Medulla oblongata (tissue), 1 donor: ENCODE measurements at regions not wholly inside any gene's neighbourhood (a gene's known extent, or its start where the extent isn't known, plus 50 kb on each side); places are given as distances from the start of the nearest gene placed in this dataset.
"Not testable (repeated sequence)": the region's sequence is repeated elsewhere in the genome, so short reads cannot be mapped to it uniquely, and the experiment has no call there.

Experiments used
- DNase-seq: peaks from one replicate; pipeline ENCODE4 v3.0.0-alpha.2; 2015; ENCODE audit errors: extremely low spot score

DNA sequence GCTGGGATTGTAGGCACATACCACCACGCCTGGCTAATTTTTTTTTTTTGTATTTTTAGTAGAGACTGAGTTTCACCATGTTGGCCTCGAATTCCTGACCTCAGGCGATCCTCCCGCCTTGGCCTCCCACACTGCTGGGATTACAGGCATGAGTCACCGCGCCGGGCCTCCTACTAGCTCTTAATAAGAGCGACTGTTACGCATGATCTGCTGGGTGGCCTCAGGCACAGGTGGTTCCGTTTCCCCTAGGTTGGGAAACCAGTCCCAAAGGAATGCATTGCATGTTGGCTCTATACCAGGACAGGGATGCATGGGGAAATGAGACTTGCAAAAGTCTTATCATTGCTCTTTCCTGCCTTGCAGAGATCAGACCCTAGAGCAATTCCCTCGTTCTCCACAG, 184.7 kb upstream of the PPP1R26 start:
- no peak for DNase-seq

DNA sequence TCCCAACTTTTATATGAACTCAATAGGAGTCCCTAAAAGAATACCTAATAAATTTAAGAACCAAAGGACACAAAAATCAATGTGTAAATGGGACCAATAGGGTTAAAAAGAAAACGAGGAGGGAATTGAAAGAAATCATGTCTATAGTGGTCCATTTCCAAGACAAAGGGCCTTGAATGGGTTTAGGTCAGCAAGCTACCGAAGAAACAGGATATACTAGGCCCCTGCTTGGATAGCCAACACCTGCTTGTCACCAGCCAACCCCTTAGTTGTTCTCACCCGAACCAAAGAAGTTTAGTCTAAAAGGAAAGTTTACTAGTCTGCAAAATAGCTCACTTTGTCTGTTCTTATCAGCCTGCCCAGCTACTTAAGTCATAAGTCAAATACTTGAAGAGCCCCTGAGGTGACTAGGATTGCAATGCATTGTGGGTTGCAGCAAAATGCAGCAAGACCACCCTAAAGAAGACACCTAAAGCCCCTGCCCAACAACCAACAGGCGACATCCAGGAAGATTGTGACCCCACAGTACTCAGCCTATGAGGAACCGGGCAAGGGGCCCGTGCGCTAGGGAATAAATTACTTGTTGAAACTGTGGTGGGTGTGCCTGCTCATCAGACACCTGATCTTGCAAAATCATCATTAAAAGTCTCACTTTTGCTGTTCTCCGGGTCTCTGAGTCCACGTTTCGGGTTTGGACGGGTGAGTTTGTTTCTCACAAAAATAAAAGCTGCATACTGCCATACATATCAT, 183.9 kb upstream of the PPP1R26 start:
- no peak for DNase-seq

DNA sequence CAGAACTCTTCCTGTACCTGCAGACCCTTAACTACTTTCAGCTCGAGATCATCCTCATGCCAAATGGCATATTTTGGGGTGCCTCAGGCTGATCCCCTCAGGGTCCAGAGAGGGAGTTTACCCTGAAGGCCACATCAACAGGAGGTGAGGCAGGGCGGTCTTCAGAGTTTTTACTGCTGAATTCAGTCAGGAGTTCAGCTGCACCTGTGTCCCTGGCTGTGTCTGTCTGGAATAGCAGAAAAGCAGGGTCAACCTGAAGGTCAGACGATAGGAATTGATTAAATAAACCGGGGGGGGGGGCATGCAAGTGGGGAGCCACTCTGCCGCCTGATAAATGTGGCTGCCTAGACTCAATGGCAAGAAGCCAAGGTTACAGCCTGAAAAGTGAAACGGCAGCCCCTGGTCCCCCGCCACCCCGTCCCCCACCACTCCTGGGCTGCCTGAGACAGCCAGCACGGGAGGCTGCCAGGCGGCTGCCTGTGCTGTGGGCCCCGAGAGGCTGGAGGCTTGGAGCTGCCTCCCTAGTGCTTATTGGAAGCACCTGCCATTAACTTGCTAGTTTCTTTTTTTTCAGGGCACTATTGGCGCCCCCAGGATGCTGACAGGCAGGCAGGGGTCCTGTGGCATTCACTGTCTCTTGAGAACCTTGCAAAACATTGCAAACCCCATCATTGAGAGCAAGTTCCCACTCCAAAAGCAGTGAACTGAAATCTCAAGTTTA, 182.7 kb upstream of the PPP1R26 start:
- no peak for DNase-seq

DNA sequence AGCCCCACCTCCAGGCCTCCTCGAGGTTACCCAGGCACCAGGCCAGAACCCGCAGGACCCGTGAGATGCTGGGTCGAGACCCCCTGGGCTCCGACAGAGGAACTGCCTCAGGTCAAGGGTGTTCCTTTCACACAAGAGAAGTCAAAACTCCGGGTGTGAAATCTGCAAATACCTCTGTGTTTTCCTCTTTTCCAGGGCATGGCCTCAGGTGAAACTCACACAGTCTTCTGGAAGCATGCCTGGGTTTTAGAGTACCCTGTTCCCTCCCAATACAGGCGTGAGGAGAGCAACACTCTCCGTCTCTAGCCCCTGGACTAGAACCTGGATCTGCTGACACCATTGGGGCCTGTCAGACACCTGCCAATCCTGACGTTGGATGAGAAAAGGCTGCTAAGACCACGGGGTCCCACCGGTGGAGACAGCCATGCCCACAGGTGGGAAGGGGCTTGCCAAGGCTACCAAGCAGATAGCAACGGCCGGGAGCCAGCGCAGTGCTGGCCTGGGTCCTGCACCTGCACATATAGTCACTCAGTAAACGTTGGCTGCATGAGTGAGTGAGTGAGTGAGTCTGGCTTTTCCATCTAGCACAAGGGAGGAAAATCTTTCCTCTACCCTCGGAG, 182.0 kb upstream of the PPP1R26 start:
- DNase-seq: no peak

DNA sequence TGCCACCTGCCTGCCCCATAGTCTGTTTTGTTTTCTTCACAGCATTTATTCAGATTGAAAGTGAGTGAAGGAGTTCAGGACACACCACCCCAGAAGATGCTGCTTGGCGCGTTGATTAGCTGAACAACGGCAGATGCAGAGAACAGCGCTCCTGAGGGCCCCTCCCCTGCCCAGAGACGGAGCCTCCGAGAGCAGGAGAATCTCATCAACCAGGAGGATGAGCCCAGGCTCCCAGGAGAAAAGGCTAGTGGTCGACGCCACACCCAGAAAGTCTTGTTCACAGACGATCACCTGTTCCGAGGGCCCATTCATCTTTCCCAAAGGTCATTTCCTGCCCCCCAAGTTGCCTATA, 180.4 kb upstream of the PPP1R26 start:
- no peak for DNase-seq

DNA sequence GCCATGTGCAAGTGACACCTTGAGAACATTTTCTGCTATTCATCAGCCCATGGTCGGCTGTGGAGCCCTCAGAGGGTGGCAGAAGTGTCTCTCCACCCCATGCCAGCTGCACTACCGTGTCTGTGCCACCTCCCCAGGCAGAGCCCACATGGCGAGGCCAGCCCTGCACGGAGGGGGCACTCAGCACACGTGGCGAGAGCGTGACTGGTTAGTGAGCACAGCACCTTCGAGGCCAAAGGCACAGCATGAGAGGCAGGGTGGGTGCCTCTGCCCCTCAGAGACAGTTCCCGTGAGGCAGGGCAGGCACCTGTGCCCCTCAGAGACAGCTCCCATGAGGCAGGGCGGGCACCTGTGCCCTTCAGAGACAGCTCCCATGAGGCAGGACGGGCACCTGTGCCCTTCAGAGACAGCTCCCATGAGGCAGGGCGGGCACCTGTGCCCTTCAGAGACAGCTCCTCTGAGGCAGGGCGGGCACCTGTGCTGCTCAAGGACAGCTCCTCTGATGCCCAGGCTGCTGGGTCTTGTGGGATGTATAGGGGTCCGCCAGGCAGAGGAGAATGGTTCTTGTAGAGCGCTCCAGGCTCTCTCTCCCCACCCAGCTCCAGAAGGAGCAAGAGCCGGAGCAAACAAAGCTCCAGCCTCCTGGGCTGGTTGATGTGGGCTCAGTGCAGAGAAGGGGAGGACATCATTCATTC, 179.8 kb upstream of the PPP1R26 start:
- no peak for DNase-seq

DNA sequence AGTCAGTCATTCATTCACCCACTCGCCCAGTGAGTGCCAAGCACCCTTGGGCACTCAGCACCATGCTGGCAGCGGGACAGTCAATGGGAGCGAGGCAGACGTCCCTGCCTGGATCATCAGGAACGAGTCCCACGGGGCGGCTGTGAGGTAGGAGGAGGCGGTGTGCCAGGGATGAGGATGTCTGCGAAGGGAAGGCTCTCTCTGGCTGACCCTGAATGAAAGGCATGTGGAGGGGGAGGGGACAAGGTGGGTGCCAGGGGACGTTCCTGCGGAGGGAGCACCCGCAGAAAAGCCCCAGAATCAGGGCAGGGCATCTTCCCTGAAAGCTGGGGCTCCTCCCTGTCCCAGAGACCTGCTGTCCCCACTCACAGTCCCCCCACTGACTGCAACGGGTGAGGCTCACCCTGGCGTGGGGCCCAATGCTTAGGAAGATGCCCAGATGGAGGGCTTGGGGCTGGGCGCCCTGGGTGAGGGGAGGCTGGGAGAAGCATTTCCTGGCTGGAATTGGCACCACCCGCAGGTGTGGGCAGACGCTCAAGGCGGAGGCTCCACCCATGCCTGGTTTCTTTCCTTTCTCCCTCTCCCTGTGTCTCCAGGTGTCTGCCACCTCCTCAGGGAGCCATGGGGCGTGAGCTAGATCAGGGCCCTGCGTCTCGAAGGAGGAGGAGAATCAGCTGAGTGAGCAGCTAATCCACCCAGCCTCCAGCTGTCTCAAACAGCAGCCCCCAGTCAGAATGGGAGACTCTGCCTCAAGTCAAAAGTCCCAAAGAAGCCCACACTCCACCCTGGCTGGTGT, 179.0 kb upstream of the PPP1R26 start:
- DNase-seq: no peak

DNA sequence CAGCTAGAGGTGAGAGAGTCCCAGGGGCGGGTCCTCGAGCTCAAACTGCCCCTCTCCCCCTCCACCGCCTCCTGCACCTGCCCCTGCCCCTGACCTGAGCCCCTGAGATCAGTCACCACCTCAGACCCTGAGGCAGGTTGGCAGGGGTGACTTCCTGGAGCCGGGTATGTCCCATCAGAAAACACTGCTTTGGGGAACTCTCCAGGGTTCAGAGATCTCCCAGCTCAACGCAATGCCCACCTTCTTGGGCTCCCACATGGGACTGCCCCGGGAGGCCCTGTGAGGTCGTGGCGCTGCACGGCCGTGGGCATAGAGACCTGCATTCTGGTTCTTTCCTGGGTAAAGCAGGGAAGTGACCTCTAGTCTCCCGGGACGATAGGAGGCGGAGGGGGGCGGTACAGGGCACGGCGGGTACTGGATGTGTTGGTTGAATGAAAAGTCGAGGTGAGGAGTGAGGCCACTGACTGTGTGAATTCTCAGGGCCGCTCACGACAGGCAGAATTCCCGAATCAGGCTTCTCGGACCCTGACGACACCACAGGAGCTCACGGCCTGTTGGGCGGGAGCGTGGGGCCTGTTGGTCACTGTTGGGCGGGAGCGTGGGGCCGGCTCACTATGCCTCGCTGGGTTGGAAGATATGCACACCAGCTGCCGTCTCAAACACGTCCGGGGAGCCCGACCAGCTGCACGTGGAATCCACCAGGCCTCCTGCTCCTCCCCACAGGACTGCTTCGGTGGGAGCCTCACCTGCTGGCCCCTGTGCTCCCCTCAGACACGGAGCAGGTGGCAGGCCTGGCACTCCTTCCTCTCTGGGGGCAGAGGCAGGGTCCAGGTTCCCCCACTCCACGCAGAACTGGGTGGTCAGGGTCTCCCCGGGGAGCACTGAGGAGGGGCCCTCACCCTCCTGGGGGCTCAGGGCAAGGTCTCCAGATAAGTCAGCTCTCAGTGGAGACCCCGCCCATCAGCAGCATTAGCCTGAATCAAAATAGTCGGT, 178.0 kb upstream of the PPP1R26 start:
- no peak for DNase-seq

DNA sequence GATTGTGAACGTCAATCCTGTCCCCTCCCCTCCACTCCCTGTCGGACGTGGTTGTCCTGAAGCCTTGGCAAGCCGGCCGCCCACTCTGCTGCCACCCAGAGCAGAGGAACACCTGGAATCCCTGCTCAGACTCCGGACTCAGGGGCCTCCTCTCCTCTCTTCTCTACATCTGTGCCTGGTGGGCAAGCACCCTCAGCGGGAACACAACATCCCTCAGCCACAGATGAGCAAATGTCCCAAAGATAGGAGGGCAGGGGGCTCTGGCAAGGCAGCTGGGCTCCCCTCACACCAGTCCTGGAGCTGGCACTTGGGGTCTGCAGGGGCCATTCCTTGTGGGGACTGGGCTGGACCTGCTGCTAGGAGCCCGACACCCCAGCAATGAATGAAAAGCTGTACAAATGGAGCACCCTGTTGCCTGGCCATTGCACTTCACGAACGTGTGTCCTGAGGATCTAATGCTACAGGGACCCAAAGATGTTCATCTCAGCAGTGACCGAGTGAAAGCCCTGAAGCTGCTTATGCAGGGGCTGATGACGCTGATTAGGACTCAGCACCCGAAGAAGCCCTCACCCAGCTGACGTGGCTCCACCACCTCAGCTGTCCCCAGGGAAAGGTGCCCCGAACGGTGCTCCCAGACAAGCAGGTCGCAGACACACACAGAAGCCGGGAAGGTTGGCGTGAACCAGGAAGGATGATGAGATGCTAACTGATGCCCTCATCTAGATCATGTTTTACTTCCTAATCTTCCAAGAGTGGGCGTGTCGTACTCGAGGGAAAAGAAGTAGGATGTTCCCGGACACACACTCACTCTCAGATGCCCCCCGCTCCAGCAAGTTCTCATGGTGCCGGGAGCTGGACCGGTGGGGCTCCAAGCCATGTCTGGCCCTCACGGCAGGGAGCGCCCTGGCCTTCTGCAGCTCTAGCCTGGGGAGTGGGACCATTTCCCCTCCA, 177.0 kb upstream of the PPP1R26 start:
- DNase-seq: no peak

DNA sequence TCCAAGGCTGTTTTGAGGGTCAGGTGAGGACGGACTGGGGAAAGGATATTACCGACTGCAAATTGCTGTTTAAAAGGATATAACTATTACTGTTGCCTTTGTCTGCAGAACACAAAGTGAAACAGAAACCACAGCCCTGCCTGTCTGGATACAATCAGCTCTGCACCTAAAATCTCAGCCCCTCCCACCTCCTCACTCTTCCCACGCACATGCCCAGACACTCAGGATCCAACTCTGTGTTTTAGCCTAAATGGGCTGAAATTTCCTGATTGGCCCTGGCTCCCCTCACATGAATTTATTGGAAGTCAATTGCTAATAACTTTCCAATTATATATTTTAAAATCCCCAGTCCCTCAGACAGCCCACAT, 176.3 kb upstream of the PPP1R26 start:
- no peak for DNase-seq

DNA sequence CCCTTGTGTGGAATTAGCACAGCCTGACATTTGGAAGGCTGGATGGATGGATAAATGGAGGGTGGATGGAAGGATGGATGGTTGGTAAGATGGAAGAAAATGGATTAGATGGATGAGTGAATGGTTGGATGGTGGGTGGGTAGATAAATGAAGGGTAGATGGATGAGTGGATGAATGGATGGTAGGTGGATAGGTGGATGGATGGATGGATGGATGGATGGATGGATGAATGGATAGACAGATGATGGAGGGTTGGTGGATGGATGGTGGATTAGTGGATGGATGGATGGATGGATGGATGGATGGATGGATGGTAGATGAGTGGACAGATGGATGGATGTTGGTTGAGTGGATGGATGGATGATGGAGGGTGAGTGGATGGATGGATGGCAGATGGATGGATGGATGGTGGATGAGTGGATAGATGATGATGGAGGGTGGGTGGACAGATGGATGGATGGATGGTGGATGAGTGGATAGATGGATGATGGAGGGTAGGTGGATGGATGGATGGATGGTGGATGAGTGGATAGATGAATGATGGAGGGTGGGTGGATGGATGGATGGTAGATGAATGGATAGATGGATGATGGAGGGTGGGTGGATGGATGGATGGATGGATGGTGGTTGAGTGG, 175.6 kb upstream of the PPP1R26 start:
- DNase-seq: no peak

DNA sequence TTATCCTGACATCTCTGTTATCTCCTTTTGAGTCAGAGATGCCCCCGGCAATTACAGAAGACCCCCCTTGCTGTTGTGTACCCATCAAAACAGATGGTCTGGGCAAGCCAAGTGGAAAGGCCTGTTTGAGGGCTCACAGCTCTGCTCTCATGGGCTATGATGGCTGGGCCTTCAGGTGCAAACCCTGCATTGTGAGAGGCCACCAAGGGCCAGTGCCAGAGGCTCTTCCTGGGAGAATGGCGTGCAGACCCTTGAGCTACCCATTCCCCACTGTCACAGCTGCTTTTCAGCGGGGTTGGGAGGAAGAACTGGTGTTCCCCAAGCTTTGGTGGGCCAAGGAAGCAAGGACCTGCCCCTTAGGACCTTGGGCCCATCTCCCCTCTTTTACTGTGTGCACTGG, 174.7 kb upstream of the PPP1R26 start:
- no peak for DNase-seq

DNA sequence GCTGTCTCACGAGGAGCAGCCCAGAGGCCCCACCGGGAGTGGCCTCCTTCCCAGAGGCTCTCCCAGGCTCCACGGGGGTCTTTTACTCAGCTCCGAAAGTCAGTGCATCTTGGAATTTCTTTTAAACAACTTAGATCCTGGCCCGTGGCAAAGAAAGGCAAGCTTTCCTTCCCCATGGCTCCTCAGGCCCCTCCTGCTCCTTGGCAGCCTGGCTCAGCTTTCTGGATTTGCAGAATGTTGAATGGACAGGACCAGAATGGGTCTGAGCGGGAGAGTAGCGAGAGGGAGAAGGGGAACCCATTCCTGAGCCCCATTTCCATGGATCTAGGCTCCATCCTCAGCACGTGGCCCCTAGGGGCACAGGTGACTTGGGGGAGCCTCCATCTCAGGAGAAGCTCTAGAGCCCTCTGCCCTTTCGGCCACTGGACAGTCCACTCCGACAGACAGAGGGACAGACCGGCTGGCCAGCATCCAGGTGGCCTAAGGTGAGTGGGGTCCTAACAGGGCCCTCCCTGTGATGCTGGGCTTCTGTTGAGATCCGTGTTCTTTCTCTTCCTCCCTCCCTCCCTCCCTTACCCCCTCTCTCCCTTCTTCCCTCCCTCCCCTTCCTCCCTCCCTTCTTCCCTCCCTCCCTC, 173.9 kb upstream of the PPP1R26 start:
- DNase-seq: no peak

DNA sequence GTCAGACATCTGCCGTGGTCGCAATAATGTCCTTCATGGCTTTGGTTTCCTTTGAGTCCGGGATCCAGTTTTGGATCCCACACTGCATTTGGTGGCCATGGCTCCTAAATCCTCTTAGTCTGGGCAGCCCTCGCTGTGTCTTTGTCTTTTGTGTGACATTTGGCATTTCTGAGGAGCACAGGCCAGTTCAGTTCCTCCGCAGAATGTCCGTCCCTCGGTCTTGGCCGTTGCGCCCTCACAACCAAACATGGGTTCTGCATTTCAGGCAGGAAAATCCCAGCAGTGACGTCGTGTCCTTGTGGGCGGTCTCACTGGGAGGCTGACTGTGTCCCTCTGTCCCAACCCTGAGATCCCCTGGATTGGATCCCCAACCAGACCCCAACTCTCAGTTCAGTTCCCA, 172.9 kb upstream of the PPP1R26 start:
- DNase-seq: no peak

DNA sequence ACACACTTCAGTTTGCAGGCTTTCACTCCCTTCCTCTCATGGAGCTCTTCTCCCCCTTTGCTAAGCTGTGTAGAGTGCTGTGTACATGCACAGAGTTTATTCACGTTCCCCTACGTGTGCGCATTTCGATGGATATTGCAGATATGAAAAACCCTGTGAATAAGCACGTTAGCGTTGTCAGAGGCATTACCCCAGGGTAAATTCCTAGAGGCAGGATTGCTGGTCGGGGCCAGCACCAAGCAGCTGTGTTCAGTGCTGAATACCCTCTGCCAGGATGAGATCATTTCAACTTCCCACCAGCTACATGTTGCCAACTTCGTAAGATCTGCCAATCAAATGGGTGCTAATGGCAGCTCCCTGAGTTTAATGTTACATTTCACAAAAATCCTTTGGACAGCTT, 172.3 kb upstream of the PPP1R26 start:
- DNase-seq: no peak

DNA sequence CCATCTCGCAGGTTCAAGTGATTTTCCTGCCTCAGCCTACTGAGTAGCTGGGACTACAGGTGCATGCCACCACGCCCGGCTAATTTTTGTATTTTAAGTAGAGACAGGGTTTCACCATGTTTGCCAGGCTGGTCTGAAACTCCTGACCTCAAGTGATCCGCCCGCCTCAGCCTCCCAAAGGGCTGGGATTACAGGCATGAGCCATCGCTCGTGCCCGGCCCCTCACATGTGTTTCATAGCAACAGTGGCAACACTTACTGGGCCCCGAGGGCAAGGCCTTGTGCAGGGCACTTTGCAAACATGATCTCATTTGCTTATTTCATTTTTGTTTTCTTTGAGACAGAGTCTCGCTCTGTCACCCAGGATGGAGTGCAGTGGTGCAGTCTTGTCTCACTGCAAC, 171.7 kb upstream of the PPP1R26 start:
- not testable (repeated sequence) for DNase-seq

DNA sequence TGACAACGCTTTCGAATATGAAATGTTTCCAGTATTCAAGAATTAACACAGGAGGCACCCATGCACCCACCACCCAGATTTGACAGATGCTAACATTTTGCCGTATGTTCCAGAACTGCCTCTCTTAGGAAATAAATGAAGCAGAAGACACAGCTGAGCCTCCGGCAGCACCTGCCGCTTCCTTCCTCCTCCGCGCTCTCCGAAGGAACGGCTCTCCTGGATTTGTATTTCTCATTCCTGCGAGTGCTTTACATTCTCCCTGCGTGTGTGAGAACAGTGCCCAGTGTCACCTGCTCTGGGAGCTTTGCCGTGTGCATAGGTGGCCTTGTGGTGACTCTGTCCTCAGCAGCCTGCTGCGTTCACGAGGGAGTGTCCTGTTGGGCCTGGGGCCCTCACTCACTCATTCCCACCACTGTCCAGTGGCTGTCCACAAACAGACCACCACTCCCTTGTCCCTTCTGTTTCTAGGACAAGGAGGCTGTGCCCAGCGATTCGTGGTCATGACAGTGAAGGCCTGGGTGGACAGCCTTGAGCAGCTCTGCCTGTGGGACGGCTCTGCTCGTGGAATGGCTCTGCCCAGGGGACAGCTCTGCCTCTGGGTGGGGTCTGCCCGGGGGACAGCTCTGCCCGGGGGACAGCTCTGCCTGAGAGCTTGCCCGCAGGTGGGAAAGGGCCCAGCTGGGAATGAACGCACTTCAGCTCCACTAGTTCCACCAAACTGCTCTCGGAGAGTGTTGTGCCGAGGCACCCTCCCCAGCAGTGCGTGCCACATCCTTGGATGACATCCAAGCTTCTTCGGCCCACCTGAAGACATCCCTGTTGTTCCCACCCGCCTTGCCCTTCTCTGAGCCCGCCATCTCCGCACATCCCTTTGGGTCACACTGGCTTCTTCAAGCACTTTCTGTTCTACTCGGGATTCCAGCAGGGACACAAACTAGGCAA, 170.5 kb upstream of the PPP1R26 start:
- no peak for DNase-seq
